Embryonic facial prominence (tissue), 1 donor: ENCODE measurements at regions not wholly inside any gene's neighbourhood (a gene's known extent, or its start where the extent isn't known, plus 50 kb on each side); places are given as distances from the start of the nearest gene placed in this dataset.
"Not testable (repeated sequence)": the region's sequence is repeated elsewhere in the genome, so short reads cannot be mapped to it uniquely, and the experiment has no call there.

ENCODE experiments used
- DNase-seq: peaks from one replicate; pipeline ENCODE4 v3.0.0-alpha.2; 2016; ENCODE audit errors: extremely low spot score

GRCh38 chr12:60194678-60195077 is 598.8 kb downstream of the SLC16A7 start:
- DNase-seq: no peak

- DNase-seq: no peak
Observed at GRCh38 chr12:60195483-60195882, 599.7 kb downstream of the SLC16A7 start.

GRCh38 chr12:60196366-60196765 is 600.5 kb downstream of the SLC16A7 start:
- no peak for DNase-seq

- DNase-seq: no peak
Observed at GRCh38 chr12:60197589-60197988, 601.8 kb downstream of the SLC16A7 start.

- DNase-seq: no peak
Observed at GRCh38 chr12:60201891-60202290, 606.1 kb downstream of the SLC16A7 start.

GRCh38 chr12:60205500-60205899 is 609.7 kb downstream of the SLC16A7 start:
- no peak for DNase-seq

GRCh38 chr12:60209521-60209920 is 613.7 kb downstream of the SLC16A7 start:
- no peak for DNase-seq

- no peak for DNase-seq
Observed at GRCh38 chr12:60209933-60210332, 614.1 kb downstream of the SLC16A7 start.

- no peak for DNase-seq
Observed at GRCh38 chr12:60210756-60211155, 614.9 kb downstream of the SLC16A7 start.

GRCh38 chr12:60211244-60211643 is 615.4 kb downstream of the SLC16A7 start:
- no peak for DNase-seq

- no peak for DNase-seq
Observed at GRCh38 chr12:60212159-60213000, 616.6 kb downstream of the SLC16A7 start.

- not testable (repeated sequence) for DNase-seq
Observed at GRCh38 chr12:60213272-60213671, 617.4 kb downstream of the SLC16A7 start.

- no peak for DNase-seq
Observed at GRCh38 chr12:60216226-60216625, 620.4 kb downstream of the SLC16A7 start.

- DNase-seq: no peak
Observed at GRCh38 chr12:60223242-60223641, 627.4 kb downstream of the SLC16A7 start.

- no peak for DNase-seq
Observed at GRCh38 chr12:60225216-60226000, 629.6 kb downstream of the SLC16A7 start.

- DNase-seq: no peak
Observed at GRCh38 chr12:60227916-60228315, 632.1 kb downstream of the SLC16A7 start.

GRCh38 chr12:60230056-60230455 is 634.2 kb downstream of the SLC16A7 start:
- DNase-seq: no peak

GRCh38 chr12:60231303-60231702 is 635.5 kb downstream of the SLC16A7 start:
- no peak for DNase-seq

- DNase-seq: no peak
Observed at GRCh38 chr12:60231976-60232907, 636.4 kb downstream of the SLC16A7 start.

GRCh38 chr12:60234611-60235195 is 638.9 kb downstream of the SLC16A7 start:
- not testable (repeated sequence) for DNase-seq

GRCh38 chr12:60235261-60235660 is 639.4 kb downstream of the SLC16A7 start:
- DNase-seq: no peak
